Adrenal gland (tissue), 5 donors: ENCODE measurements at regions not wholly inside any gene's neighbourhood (a gene's known extent, or its start where the extent isn't known, plus 50 kb on each side); places are given as distances from the start of the nearest gene placed in this dataset.
"Not testable (repeated sequence)": the region's sequence is repeated elsewhere in the genome, so short reads cannot be mapped to it uniquely, and the experiment has no call there.

Experiments
- CTCF ChIP-seq, 6 experiments: fragments of 450-650 bp in 4 of 6; fragments of 200-600 bp in 2 of 6; sonication (generic) in 1 of 6; IDR thresholded peaks; 1 replicate in 5 of 6; 2 replicates in 1 of 6; pipeline versions ENCODE4 v1.5.1 to v1.8.0; 2016 to 2021; ENCODE audit warnings: antibody characterized with exemption in 6 of 6, mild to moderate bottlenecking in 2 of 6, moderate library complexity in 1 of 6
- POLR2A ChIP-seq, 2 donors: fragments of 450-650 bp; IDR thresholded peaks; one replicate each; pipeline ENCODE4 v1.6.1; 2017; ENCODE audit warnings: antibody characterized with exemption in 2 of 2, mild to moderate bottlenecking in 2 of 2, moderate library complexity in 1 of 2
- donor health status: DM: no; HTN: no; CAD: no.

DNA sequence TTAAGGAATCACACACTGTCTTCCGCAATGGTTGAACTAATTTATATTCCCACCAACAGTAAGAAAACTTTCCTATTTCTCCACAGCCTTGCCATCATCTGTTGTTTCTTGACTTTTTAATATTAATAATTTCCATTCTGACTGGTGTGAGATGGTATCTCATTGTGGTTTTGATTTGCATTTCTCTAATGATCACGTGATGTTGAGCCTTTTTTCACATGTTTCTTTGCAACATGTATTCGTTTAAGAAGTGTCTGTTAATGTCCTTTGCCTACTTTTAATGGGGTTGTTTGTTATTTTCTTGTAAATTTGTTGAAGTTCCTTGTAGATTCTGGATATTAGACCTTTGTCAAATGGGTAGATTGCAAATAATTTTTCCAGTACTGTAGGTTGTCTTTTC lies 258.8 kb upstream of the C9orf72 start:
- not testable (repeated sequence) for TF ChIP-seq CTCF, POLR2A (IDR thresholded peaks at IDR 0.05)
